ENCODE measurements at regions not wholly inside any gene's neighbourhood (a gene's known extent, or its start where the extent isn't known, plus 50 kb on each side); places are given as distances from the start of the nearest gene placed in this dataset.

DNA sequence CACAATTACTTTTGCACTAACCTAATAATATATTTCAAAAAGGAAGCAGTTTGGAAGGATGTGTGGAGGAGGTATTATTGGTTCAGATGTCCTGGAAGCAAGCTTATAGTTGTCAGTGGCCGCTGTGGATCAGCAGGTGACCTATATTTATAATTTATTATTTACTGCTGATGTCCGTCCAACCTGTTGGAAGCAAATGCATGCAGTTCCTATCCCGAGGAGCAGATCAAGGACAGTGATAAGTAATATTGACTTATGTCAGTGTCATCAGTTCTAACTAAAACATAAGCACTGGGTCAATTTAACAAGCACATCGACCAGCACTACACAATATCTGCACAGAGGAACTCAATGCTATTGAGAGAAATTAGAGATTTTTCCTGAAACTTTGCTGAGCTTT, 270.1 kb downstream of the BRINP2 start:
- H3K4me3 ChIP-seq (replicated peaks in 1 of 2; ENCODE audit: low read depth in 2 of 2, low read length in 2 of 2): no peak overlapping the region
- TF ChIP-seq CTCF (IDR thresholded peaks at IDR 0.05; ENCODE audit: low read depth, low read length): no peak
- no peak for DNase-seq (ENCODE audit: low read depth in 2 of 2)

GRCh38 chr1:177439301-177439700, 268.5 kb downstream of the BRINP2 start:
- no peak for DNase-seq (ENCODE audit: low read depth in 2 of 2)
- no peak overlapping the region for H3K4me3 ChIP-seq (replicated peaks in 1 of 2; ENCODE audit: low read depth in 2 of 2, low read length in 2 of 2)
- TF ChIP-seq CTCF (IDR thresholded peaks at IDR 0.05; ENCODE audit: low read depth, low read length): no peak

DNA sequence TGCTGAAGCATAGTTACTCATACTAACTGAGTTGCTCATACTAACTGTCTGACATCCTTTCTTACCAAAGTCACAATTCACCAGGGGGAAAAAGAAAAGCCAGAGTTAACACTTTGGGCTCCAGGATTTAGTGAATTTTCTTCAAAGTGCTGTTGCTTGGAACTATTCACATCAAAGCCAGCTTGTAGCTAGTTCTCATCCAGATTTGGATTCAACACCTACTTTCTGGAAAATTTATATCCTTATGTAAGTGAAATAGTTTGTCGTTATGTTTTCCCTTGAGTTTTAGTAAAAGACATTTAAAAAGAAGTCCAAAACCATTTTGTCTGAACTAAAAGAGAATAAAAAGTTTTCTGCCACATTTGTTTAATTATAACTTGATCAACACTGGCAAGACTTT, 264.6 kb downstream of the BRINP2 start:
- H3K4me3 ChIP-seq (replicated peaks in 1 of 2; ENCODE audit: low read depth in 2 of 2, low read length in 2 of 2): no peak overlapping the region
- DNase-seq (ENCODE audit: low read depth in 2 of 2): no peak
- no peak for TF ChIP-seq CTCF (IDR thresholded peaks at IDR 0.05; ENCODE audit: low read depth, low read length)

GRCh38 chr1:177432897-177433296, 262.1 kb downstream of the BRINP2 start:
- peak; percentile 17 for TF ChIP-seq CTCF (IDR thresholded peaks at IDR 0.05; ENCODE audit: low read depth, low read length)
- H3K4me3 ChIP-seq (replicated peaks in 1 of 2; ENCODE audit: low read depth in 2 of 2, low read length in 2 of 2): no peak overlapping the region
- peak in 1 of 2 donors; percentile 29 for DNase-seq (ENCODE audit: low read depth in 2 of 2)

GRCh38 chr1:177431123-177431522, 260.4 kb downstream of the BRINP2 start:
- DNase-seq (ENCODE audit: low read depth in 2 of 2): no peak
- no peak overlapping the region for H3K4me3 ChIP-seq (replicated peaks in 1 of 2; ENCODE audit: low read depth in 2 of 2, low read length in 2 of 2)
- TF ChIP-seq CTCF (IDR thresholded peaks at IDR 0.05; ENCODE audit: low read depth, low read length): no peak

DNA sequence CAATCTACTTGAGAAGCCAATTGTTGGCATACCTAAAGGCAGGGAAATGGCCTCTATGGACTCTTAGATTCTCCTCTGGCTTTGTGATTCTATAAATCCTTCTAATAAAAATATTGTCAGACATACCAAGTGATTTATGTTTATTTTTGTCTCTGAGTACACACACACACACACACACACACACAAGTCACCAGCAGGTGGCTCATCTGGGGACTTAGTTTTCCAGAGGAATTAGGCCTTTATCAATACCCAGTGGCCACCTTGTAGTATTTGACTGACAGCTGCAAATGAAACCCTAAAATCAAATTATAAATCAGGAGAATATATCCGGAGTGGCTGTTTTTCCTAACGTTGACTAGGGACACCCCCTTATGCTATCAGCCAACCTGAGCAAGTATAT, 258.5 kb downstream of the BRINP2 start:
- no peak overlapping the region for H3K4me3 ChIP-seq (replicated peaks in 1 of 2; ENCODE audit: low read depth in 2 of 2, low read length in 2 of 2)
- TF ChIP-seq CTCF (IDR thresholded peaks at IDR 0.05; ENCODE audit: low read depth, low read length): no peak
- no peak for DNase-seq (ENCODE audit: low read depth in 2 of 2)

DNA sequence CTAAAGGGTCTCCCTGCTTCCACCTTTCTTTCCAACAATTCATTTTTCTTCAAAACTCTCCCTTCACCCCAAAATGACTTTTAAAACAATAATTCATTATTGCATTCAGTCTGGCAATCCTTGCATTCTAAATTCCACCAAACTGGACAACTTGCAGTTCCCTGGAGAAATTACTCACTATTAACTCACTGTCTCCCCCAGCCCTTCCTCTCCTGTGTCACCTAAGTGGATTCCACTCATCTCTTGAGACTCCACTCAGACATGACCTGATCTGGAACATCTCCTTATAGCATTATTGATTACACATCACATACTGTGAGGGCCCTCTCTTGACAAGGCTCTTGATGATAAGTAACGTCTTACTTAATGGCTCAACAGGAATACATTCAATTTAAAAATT, 257.1 kb downstream of the BRINP2 start:
- DNase-seq (ENCODE audit: low read depth in 2 of 2): peak in 1 of 2 donors; percentile 40

More for the DNA sequence above, 257.1 kb downstream of the BRINP2 start:
- no peak overlapping the region for H3K4me3 ChIP-seq (replicated peaks in 1 of 2; ENCODE audit: low read depth in 2 of 2, low read length in 2 of 2)
- no peak for TF ChIP-seq CTCF (IDR thresholded peaks at IDR 0.05; ENCODE audit: low read depth, low read length)
